H1 (cell line): ENCODE measurements at regions not wholly inside any gene's neighbourhood (a gene's known extent, or its start where the extent isn't known, plus 50 kb on each side); places are given as distances from the start of the nearest gene placed in this dataset.

Source experiments
- ASH2L ChIP-seq: fragments of 200-600, 300-600 bp; sonication (generic); IDR thresholded peaks from one replicate; pipeline ENCODE4 v1.7.1; 2017; ENCODE audit warnings: low read length
- CBX8 ChIP-seq: fragments of 300-800, 300-1000 bp; sonication (generic); IDR thresholded peaks from 2 replicates; pipeline ENCODE4 v1.7.1; 2016; ENCODE audit warnings: low read depth, low read length, borderline replicate concordance
- CEBPB ChIP-seq: IDR thresholded peaks from 2 replicates; pipeline ENCODE4 v1.6.1; 2012; ENCODE audit warnings: low read depth, low read length
- JUND ChIP-seq: IDR thresholded peaks from 2 replicates; pipeline ENCODE4 v1.6.1; 2011; ENCODE audit warnings: mild to moderate bottlenecking, improper control_type of control experiment, low read length
- MAFK ChIP-seq: IDR thresholded peaks from 2 replicates; pipeline ENCODE4 v1.6.1; 2012; ENCODE audit warnings: low read depth, mild to moderate bottlenecking, improper control_type of control experiment, low read length
- POLR2A ChIP-seq, 2 experiments: IDR thresholded peaks; 1 replicate in 1 of 2; 2 replicates in 1 of 2; pipeline ENCODE4 v1.6.1; 2011; ENCODE audit warnings: low read depth in 2 of 2, low read length in 2 of 2, mild to moderate bottlenecking in 2 of 2; ENCODE audit errors: control extremely low read depth in 1 of 2
- POLR2AphosphoS5 ChIP-seq: IDR thresholded peaks from 2 replicates; pipeline ENCODE4 v1.6.1; 2011; ENCODE audit warnings: low read depth, low read length
- RNF2 ChIP-seq: fragments of 200-900, 300-1000 bp; sonication (generic); IDR thresholded peaks from 2 replicates; pipeline ENCODE4 v1.7.1; 2016; ENCODE audit warnings: borderline replicate concordance, low read depth, mild to moderate bottlenecking, antibody characterized with exemption, low read length; ENCODE audit not compliant: poor library complexity, severe bottlenecking; ENCODE audit errors: missing control alignments
- SIN3A ChIP-seq, 2 experiments: IDR thresholded peaks in 1 of 2; conservative IDR thresholded peaks in 1 of 2; 2 replicates each; pipeline ENCODE4 v1.6.1; 2011 to 2012; ENCODE audit warnings: low read length in 2 of 2, improper control_type of control experiment in 1 of 2, low read depth in 1 of 2, mild to moderate bottlenecking in 1 of 2
- TAF1 ChIP-seq: IDR thresholded peaks from 2 replicates; pipeline ENCODE4 v1.6.1; 2011; ENCODE audit warnings: mild to moderate bottlenecking, low read depth, low read length
- YY1 ChIP-seq: IDR thresholded peaks from 2 replicates; pipeline ENCODE4 v1.6.1; 2011; ENCODE audit warnings: low read depth, mild to moderate bottlenecking, low read length
- TF ChIP-seq, protein P1 (sequence below), 3 experiments: IDR thresholded peaks; 1 replicate in 2 of 3; 2 replicates in 1 of 3; pipeline versions ENCODE4 v1.5.1 to v1.6.1; 2011; ENCODE audit warnings: low read length in 3 of 3, mild to moderate bottlenecking in 3 of 3, inconsistent platforms in 2 of 3, low read depth in 1 of 3, moderate library complexity in 1 of 3; ENCODE audit not compliant: insufficient read depth in 1 of 3; ENCODE audit errors: control extremely low read depth in 1 of 3
- TF ChIP-seq, protein P2 (sequence below): IDR thresholded peaks from 2 replicates; pipeline ENCODE4 v1.6.1; 2012; ENCODE audit warnings: inconsistent platforms

DNA sequence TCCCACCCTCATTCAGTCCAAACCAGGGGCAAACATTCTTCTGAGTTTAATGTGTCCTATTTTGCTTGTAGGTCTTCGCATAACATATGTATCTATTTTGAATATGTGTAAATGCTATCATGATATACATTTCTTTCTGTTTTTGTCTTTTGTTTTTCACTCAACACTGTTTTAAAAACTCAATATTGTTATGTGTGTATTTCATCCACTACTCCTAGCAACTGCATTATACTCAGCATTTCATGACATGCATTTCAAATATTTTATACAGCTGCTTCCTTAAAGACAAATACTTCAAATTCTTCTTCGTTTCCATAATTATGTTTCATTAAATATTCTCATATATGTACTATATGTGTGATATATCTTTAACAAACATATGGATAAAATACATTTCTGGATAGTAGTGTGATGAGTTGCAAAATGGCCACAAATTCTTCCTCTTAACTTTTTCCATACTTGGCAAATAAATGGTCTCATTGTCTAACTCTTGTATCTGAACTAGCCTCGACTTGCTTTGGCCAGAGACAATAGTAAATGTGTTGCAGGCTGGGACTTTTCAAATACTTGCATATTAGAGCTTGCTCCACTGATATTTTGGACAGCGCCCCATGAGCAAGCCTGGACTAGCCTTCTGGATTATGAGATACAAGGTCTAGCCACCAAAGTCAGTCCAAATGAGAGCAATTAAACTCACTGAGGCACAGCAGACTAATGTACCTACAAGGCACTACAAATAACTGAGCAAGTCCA, 539.7 kb upstream of the KCND2 start:
- TF ChIP-seq, protein P1, sequence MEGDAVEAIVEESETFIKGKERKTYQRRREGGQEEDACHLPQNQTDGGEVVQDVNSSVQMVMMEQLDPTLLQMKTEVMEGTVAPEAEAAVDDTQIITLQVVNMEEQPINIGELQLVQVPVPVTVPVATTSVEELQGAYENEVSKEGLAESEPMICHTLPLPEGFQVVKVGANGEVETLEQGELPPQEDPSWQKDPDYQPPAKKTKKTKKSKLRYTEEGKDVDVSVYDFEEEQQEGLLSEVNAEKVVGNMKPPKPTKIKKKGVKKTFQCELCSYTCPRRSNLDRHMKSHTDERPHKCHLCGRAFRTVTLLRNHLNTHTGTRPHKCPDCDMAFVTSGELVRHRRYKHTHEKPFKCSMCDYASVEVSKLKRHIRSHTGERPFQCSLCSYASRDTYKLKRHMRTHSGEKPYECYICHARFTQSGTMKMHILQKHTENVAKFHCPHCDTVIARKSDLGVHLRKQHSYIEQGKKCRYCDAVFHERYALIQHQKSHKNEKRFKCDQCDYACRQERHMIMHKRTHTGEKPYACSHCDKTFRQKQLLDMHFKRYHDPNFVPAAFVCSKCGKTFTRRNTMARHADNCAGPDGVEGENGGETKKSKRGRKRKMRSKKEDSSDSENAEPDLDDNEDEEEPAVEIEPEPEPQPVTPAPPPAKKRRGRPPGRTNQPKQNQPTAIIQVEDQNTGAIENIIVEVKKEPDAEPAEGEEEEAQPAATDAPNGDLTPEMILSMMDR (IDR thresholded peaks at IDR 0.05; ENCODE audit: control extremely low read depth in 1 of 3, insufficient read depth in 1 of 3, low read depth in 1 of 3, low read length in 3 of 3) = no peak
- no peak for TF ChIP-seq RNF2
- no peak for TF ChIP-seq CBX8
- TF ChIP-seq, protein P2, sequence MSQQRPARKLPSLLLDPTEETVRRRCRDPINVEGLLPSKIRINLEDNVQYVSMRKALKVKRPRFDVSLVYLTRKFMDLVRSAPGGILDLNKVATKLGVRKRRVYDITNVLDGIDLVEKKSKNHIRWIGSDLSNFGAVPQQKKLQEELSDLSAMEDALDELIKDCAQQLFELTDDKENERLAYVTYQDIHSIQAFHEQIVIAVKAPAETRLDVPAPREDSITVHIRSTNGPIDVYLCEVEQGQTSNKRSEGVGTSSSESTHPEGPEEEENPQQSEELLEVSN = no peak
- no peak for TF ChIP-seq MAFK
- TF ChIP-seq TAF1 = no peak
- no peak for TF ChIP-seq CEBPB
- no peak for TF ChIP-seq POLR2A (IDR thresholded peaks at IDR 0.05; ENCODE audit: control extremely low read depth in 1 of 2, low read depth in 2 of 2, low read length in 2 of 2)
- no peak for TF ChIP-seq POLR2AphosphoS5
- no peak for TF ChIP-seq ASH2L
- TF ChIP-seq YY1 = no peak
- no peak for TF ChIP-seq JUND
- TF ChIP-seq SIN3A (conservative IDR thresholded peaks at IDR 0.05 in 1 of 2, IDR thresholded peaks at IDR 0.05 in 1 of 2; ENCODE audit: low read depth in 1 of 2, low read length in 2 of 2) = no peak
